ENCODE measurements at regions not wholly inside any gene's neighbourhood (a gene's known extent, or its start where the extent isn't known, plus 50 kb on each side); places are given as distances from the start of the nearest gene placed in this dataset.

DNA sequence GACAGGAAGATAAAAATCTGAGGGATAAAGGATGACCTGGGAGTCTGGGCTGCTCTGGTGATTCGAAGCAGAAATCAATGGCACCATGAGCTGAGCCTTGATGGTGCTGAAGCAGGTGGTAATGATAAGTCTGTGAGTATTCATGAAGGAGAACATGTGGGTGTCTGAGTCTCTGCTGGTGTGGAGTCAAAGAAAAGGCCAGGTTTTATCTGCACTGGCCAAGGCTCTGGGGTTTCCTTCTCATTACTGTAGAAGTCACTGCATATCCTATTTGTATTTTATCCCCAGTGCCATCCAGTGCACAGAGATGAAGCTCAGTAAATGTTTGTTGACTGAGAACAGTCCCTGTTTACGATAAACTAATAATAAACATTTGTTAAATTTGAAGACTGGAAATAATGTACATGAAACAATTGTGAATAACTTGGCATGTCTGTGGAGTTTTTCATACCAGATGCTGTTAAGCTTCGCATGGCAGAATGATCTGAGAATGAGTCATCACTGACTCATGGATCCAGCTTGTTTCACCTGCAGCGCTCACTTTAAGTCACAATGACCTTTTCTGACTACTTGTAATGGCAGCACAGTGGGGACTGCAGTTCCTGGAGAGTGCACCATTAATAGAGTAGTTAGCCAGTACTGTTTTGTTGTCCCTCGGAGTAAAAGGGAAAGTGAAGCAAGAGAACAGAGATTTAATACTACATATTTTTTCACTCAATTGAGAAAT is 538.5 kb downstream of the HTR7 start:
- no peak overlapping the region for H3K27ac ChIP-seq (ENCODE audit: low read length)

DNA sequence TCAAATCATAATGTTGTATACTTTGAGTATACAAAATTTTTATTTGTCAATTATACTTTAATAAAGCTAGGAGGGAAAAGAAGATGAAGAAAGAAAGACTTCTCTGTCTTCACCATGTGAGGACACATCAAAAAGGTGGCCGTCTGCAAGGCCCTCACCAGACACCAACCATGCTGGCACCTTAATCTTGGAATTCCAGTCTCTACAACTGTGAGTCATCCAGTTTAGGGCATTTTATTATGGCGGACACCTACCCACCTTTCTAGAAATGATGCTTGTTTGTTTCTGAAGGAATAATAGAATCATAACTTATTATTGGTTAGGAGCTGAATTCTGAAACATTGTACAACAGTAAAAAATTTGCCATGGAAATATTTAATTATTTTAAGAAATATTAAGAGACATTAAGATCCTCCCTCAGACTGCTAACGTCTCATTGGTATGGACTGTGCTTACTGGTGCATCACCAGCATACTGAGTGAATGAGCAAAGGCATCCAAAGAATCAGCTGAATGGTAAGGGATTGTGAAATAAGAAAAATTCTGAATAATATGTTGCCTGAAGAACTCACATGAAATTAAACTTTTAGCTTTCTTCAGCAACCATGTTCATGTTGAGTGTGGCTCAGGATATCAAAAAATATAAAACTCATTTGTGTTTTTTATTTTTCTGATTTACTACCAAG is 536.6 kb downstream of the HTR7 start:
- CTCF ChIA-PET, result no interaction called here
- H3K4me1 ChIP-seq (ENCODE audit: control insufficient read depth, insufficient read depth, low read length), result peaks cover 7% of the 10 kb centered on the region; the same call in 1 of the 2 replicates
- intact Hi-C loops (cut with micrococcal nuclease; ENCODE audit: unreplicated experiment) (no loop called here), in situ Hi-C loops (cut with HindIII; ENCODE audit: low pct_unique_long_range_greater_than_20kb, low sequenced_read_pairs) (no loop called here)
- DNase-seq (ENCODE audit: low read depth, low spot score) (no peak), ATAC-seq (no peak)
- H3K36me3 ChIP-seq (ENCODE audit: control insufficient read depth, insufficient read depth, low read length), result no peaks in the 10 kb centered on the region
- TF ChIP-seq, protein P1, sequence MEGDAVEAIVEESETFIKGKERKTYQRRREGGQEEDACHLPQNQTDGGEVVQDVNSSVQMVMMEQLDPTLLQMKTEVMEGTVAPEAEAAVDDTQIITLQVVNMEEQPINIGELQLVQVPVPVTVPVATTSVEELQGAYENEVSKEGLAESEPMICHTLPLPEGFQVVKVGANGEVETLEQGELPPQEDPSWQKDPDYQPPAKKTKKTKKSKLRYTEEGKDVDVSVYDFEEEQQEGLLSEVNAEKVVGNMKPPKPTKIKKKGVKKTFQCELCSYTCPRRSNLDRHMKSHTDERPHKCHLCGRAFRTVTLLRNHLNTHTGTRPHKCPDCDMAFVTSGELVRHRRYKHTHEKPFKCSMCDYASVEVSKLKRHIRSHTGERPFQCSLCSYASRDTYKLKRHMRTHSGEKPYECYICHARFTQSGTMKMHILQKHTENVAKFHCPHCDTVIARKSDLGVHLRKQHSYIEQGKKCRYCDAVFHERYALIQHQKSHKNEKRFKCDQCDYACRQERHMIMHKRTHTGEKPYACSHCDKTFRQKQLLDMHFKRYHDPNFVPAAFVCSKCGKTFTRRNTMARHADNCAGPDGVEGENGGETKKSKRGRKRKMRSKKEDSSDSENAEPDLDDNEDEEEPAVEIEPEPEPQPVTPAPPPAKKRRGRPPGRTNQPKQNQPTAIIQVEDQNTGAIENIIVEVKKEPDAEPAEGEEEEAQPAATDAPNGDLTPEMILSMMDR (IDR thresholded peaks at IDR 0.05), result no peak
- TF ChIP-seq TCF7L2 (IDR thresholded peaks at IDR 0.05; ENCODE audit: low read depth, low read length), result no peak
- TF ChIP-seq, protein P2, sequence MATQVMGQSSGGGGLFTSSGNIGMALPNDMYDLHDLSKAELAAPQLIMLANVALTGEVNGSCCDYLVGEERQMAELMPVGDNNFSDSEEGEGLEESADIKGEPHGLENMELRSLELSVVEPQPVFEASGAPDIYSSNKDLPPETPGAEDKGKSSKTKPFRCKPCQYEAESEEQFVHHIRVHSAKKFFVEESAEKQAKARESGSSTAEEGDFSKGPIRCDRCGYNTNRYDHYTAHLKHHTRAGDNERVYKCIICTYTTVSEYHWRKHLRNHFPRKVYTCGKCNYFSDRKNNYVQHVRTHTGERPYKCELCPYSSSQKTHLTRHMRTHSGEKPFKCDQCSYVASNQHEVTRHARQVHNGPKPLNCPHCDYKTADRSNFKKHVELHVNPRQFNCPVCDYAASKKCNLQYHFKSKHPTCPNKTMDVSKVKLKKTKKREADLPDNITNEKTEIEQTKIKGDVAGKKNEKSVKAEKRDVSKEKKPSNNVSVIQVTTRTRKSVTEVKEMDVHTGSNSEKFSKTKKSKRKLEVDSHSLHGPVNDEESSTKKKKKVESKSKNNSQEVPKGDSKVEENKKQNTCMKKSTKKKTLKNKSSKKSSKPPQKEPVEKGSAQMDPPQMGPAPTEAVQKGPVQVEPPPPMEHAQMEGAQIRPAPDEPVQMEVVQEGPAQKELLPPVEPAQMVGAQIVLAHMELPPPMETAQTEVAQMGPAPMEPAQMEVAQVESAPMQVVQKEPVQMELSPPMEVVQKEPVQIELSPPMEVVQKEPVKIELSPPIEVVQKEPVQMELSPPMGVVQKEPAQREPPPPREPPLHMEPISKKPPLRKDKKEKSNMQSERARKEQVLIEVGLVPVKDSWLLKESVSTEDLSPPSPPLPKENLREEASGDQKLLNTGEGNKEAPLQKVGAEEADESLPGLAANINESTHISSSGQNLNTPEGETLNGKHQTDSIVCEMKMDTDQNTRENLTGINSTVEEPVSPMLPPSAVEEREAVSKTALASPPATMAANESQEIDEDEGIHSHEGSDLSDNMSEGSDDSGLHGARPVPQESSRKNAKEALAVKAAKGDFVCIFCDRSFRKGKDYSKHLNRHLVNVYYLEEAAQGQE (IDR thresholded peaks at IDR 0.05; ENCODE audit: insufficient read depth in 1 of 2, low read depth in 2 of 2, low read length in 1 of 2), result no peak
- no peaks in the 10 kb centered on the region for H3K27me3 ChIP-seq (ENCODE audit: control insufficient read depth, insufficient read depth, low read length)
- no peak overlapping the region for H3K27ac ChIP-seq (ENCODE audit: low read length)
- no TSS peak for BruUV-seq (replicated peaks)
- H3K4me3 ChIP-seq (ENCODE audit: low read depth in 2 of 2, low read length in 2 of 2), result no peak overlapping the region
- POLR2A ChIA-PET, result no interaction called here
- no peaks in the 10 kb centered on the region for H3K9me3 ChIP-seq (ENCODE audit: control insufficient read depth, insufficient read depth, low read depth, low read length)

More for the DNA sequence above, 538.5 kb downstream of the HTR7 start:
- H3K9me3 ChIP-seq (ENCODE audit: control insufficient read depth, insufficient read depth, low read depth, low read length), result no peaks in the 10 kb centered on the region
- H3K4me1 ChIP-seq (ENCODE audit: control insufficient read depth, insufficient read depth, low read length), result peaks cover 7% of the 10 kb centered on the region; the same call in 1 of the 2 replicates
- no peaks in the 10 kb centered on the region for H3K36me3 ChIP-seq (ENCODE audit: control insufficient read depth, insufficient read depth, low read length)
- DNase-seq (ENCODE audit: low read depth, low spot score) (peak; percentile 91), ATAC-seq (peak; percentile 99)
- TF ChIP-seq TCF7L2 (IDR thresholded peaks at IDR 0.05; ENCODE audit: low read depth, low read length), result no peak
- TF ChIP-seq, protein P1 (IDR thresholded peaks at IDR 0.05), result no peak
- TF ChIP-seq POLR2AphosphoS5 (IDR thresholded peaks at IDR 0.05; ENCODE audit: low read depth, low read length), result no peak
- TF ChIP-seq SIN3A (IDR thresholded peaks at IDR 0.05; ENCODE audit: borderline replicate concordance, insufficient read depth, low read depth, low read length), result no peak
- TF ChIP-seq, protein P2 (IDR thresholded peaks at IDR 0.05; ENCODE audit: insufficient read depth in 1 of 2, low read depth in 2 of 2, low read length in 1 of 2), result no peak
- intact Hi-C loops (cut with micrococcal nuclease; ENCODE audit: unreplicated experiment), result no loop called here
- ChIA-PET CTCF (no interaction called here), POLR2A (no interaction called here)
- no peak overlapping the region for H3K4me3 ChIP-seq (ENCODE audit: low read depth in 2 of 2, low read length in 2 of 2)
- in situ Hi-C loops (cut with HindIII; ENCODE audit: low pct_unique_long_range_greater_than_20kb, low sequenced_read_pairs), result no loop called here
- no peaks in the 10 kb centered on the region for H3K27me3 ChIP-seq (ENCODE audit: control insufficient read depth, insufficient read depth, low read length)
- no TSS peak for BruUV-seq (replicated peaks)

All from Panc1 (cell line).